GM21576 (cell line): ENCODE measurements at regions not wholly inside any gene's neighbourhood (a gene's known extent, or its start where the extent isn't known, plus 50 kb on each side); places are given as distances from the start of the nearest gene placed in this dataset.

Experiments used
- ATAC-seq: cut with Tn5 transposase; IDR thresholded peaks from one replicate; pipeline ENCODE4 v1.9.1; 2021; ENCODE audit warnings: mild to moderate bottlenecking, moderate library complexity; ENCODE audit not compliant: unreplicated experiment

DNA sequence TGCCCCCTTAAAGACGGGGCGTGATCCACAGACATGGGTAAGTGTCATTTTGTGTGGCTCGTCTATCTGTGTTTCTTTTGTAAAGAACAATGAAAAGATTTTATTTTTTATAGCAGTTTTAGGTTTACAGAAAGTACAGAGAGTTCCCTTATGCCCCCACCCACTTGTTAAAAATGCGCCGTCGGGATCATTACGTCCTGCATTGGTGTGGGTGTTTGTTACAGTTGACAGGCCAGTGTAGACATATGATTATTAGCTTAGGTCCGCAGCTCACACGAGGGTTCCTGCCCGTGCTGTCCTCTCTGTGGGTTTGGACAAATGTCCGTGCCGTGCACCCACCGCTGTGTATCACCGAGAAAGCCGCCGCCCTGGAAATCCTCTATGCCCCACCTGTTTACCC, 50.5 kb downstream of the RGS12 start:
- ATAC-seq = no peak

DNA sequence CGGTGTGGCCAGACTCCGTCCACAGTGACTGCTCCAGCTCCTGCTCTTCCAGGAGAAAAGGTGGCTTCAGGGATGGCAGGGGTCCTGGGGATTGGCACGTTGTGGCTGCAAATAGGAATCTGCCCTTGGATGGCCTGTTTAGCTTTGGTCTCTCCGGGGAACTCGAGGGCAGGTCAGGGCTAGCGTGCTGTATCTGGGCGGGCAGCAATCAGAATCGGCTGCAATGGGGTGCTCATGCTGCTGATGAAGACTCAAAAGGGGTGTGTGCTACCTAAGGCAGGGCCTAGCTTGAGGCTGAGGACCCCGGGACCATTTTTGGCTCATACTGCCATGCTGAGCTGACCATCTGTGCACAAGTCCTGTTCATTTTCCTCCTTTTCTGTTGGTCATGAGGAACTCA, 51.3 kb downstream of the RGS12 start:
- ATAC-seq = no peak

- ATAC-seq = no peak
These were observed 51.8 kb downstream of the RGS12 start for GRCh38 chr4:3344596-3344995.

- ATAC-seq = no peak
These were observed 52.6 kb downstream of the RGS12 start for GRCh38 chr4:3345384-3345783.

DNA sequence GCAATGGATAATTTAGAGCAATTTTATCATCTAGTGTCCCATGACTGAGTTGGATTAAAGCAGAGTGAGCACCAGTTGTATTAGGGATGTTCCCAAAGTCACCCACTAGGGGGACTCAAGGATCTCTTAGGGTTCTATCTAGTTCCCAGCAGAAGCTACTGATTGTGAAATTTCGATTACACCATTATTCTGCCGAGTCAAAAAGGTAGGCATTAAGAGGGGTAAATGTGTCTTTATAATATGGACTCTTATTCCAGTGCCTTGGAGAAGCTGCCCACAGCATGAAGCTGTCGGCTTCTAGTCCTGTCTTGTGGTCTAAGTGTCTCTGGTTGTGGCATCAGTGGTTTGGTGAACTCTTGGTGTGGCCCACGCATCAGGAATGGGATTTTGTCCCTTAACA, 53.3 kb downstream of the RGS12 start:
- ATAC-seq = no peak

DNA sequence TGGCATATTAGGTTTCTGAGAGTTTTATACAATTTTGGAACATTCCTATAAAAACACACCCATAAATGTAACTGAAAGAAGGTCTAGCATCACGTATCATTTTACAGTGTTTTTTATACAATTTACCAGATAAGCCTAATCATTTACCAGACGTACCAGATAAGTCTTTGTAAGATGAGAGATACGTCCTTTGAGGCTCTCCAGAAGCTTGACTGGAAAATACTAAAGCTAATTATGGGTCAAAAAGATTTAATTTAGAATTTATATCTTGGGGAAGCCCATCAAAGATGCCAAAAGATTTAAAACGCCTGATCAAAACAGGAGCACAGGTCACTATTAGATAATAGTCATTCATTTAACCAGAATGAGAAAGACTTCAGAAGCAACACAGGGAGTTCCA, 55.0 kb downstream of the RGS12 start:
- no peak for ATAC-seq

DNA sequence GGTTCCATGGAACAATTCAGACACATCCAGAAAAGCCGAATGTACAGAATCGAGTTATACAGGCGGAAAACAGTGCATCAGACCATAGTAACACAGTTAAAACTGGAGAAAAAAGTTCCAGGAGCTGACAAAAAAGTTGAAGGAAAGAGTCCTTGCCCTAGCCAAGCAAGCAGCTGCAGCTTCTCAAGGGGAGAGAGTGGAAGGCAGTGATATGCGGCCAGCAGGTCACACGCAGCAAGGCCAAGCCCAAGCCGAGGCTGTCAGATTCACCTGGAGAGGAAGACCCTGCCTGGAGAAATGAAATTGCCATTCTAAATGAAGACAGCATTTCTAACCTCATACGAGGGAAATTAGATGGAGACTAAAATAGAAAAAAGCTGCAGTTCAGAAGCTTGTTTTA, 55.8 kb downstream of the RGS12 start:
- ATAC-seq = no peak

GRCh38 chr4:3349116-3349515, 56.3 kb downstream of the RGS12 start:
- no peak for ATAC-seq

DNA sequence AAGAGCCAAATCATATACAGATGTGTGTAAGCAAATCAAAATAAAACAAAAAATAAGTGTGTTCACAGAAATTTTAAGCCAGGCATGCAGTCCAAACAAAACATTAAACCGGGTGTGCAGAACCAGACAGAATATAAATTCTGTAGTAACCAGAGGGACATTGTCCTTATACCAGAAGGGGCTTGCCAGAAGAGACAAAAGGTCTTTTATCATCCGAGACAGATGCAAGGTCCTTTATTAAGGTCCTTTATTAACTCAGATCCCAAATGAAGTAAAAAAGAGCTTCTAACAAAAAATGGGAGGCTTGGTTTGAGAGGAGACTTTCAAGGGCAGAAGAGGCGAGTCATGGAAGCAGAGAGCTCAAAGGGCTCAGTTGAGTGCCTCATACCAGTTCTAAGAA, 59.2 kb downstream of the RGS12 start:
- ATAC-seq = no peak

- ATAC-seq = no peak
These were observed 59.7 kb downstream of the RGS12 start for GRCh38 chr4:3352505-3352904.

- no peak for ATAC-seq
These were observed 60.2 kb downstream of the RGS12 start for GRCh38 chr4:3352941-3353594.

GRCh38 chr4:3353752-3354454, 61.1 kb downstream of the RGS12 start:
- no peak for ATAC-seq

DNA sequence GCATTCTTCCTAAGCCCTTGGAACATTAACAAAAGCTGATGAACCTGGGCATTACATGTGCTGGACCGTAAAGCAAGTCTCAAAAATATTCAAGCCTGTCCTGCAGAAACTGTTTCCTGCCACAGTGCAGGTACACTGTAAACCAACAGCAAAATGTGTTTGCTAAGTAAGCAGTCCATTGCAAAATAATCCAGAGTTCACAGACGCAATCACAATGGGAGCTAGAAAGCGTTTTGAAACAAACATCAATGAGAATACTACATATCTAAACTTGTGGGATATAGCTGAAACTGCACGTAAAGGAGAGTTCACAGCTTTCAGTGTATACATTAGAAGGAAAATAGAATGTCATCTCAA, 61.6 kb downstream of the RGS12 start:
- ATAC-seq = no peak

DNA sequence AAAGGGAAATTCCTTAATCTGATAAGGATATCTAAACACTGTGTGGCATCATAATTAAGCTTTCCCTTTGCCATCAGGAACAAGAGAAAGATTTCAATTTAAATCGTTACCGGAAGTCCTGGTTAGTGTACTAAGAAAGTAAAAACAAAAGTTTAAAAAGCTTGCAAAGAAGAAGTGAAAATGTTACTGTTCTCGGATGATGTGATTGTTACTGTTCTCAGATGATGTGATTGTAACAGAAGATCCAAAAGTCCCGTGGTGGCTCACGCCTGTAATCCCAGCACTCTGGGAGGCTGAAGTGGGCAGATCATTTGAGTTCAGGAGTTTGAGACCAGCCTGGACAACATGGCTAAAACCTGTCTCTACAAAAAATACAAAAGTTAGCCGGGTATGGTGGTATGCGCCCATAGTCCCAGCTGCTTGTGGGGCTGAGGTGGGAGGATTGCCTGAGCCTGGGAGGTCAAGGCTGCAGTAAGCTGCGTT, 62.5 kb downstream of the RGS12 start:
- ATAC-seq = peak; percentile 94

- no peak for ATAC-seq
These were observed 65.8 kb downstream of the RGS12 start for GRCh38 chr4:3358656-3359055.

GRCh38 chr4:3360777-3361176, 68.0 kb downstream of the RGS12 start:
- no peak for ATAC-seq

GRCh38 chr4:3361406-3361805, 68.6 kb downstream of the RGS12 start:
- ATAC-seq = no peak

- no peak for ATAC-seq
These were observed 69.1 kb downstream of the RGS12 start for GRCh38 chr4:3361896-3362295.

- no peak for ATAC-seq
These were observed 69.8 kb downstream of the RGS12 start for GRCh38 chr4:3362431-3363287.

DNA sequence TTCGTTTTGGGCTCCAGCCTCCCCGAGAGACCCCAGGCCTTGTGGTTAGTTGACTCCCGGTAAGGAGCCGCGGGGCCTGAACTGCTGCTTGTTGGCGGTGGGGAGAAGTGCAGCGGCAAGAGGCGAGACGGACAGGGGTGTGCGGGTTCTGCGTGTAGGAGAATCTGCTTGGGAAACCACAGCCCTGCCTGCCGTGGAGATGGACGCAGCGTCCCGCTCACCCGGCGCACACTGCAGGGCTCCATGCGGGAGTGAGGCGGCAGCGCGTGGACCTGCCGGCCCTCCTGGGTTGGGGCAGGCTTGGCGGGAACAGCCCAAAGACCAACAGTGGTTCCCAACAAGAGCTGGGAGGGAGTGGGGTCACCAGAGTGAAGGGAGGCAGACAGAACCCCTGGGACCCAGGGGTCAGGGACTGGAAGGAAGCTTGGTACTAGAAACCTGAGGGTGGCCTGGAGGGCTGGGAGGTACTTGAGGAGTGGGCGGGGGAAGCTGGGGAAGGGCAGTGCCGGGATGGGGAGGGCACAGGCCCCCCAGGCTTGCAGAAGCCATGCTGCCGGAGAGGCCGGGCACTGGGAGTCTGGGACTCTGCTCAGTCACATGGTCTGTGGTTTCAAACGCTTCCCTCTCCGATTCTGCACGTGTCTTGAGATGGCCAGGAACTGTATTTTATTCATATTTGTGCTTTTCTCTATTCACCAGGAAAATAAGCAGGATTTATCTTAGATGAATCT, 70.8 kb downstream of the RGS12 start:
- ATAC-seq = no peak

- ATAC-seq = no peak
These were observed 71.4 kb downstream of the RGS12 start for GRCh38 chr4:3364199-3364598.
